ENCODE measurements at regions not wholly inside any gene's neighbourhood (a gene's known extent, or its start where the extent isn't known, plus 50 kb on each side); places are given as distances from the start of the nearest gene placed in this dataset.

GRCh38 chr16:85524630-85525419 is 88.3 kb upstream of the GSE1 start (continued):
- TF ChIP-seq, protein P1, sequence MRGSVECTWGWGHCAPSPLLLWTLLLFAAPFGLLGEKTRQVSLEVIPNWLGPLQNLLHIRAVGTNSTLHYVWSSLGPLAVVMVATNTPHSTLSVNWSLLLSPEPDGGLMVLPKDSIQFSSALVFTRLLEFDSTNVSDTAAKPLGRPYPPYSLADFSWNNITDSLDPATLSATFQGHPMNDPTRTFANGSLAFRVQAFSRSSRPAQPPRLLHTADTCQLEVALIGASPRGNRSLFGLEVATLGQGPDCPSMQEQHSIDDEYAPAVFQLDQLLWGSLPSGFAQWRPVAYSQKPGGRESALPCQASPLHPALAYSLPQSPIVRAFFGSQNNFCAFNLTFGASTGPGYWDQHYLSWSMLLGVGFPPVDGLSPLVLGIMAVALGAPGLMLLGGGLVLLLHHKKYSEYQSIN (CRISPR knock-in tag; IDR thresholded peaks at IDR 0.05; ENCODE audit: borderline replicate concordance) = no peak
- TF ChIP-seq TAF1 (CRISPR knock-in tag; IDR thresholded peaks at IDR 0.05) = peak; percentile 45
- TF ChIP-seq, protein P2, sequence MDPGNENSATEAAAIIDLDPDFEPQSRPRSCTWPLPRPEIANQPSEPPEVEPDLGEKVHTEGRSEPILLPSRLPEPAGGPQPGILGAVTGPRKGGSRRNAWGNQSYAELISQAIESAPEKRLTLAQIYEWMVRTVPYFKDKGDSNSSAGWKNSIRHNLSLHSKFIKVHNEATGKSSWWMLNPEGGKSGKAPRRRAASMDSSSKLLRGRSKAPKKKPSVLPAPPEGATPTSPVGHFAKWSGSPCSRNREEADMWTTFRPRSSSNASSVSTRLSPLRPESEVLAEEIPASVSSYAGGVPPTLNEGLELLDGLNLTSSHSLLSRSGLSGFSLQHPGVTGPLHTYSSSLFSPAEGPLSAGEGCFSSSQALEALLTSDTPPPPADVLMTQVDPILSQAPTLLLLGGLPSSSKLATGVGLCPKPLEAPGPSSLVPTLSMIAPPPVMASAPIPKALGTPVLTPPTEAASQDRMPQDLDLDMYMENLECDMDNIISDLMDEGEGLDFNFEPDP (CRISPR knock-in tag; conservative IDR thresholded peaks at IDR 0.05) = 0 out of 2 replicates have a peak, but pooled peaks have one; percentile 83
- TF ChIP-seq, protein P3, sequence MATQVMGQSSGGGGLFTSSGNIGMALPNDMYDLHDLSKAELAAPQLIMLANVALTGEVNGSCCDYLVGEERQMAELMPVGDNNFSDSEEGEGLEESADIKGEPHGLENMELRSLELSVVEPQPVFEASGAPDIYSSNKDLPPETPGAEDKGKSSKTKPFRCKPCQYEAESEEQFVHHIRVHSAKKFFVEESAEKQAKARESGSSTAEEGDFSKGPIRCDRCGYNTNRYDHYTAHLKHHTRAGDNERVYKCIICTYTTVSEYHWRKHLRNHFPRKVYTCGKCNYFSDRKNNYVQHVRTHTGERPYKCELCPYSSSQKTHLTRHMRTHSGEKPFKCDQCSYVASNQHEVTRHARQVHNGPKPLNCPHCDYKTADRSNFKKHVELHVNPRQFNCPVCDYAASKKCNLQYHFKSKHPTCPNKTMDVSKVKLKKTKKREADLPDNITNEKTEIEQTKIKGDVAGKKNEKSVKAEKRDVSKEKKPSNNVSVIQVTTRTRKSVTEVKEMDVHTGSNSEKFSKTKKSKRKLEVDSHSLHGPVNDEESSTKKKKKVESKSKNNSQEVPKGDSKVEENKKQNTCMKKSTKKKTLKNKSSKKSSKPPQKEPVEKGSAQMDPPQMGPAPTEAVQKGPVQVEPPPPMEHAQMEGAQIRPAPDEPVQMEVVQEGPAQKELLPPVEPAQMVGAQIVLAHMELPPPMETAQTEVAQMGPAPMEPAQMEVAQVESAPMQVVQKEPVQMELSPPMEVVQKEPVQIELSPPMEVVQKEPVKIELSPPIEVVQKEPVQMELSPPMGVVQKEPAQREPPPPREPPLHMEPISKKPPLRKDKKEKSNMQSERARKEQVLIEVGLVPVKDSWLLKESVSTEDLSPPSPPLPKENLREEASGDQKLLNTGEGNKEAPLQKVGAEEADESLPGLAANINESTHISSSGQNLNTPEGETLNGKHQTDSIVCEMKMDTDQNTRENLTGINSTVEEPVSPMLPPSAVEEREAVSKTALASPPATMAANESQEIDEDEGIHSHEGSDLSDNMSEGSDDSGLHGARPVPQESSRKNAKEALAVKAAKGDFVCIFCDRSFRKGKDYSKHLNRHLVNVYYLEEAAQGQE (IDR thresholded peaks at IDR 0.05; ENCODE audit: borderline replicate concordance in 1 of 2, low read depth in 1 of 2, low read length in 2 of 2) = peak in 1 of 2 experiments; percentile 54; a peak in 2 of 4 replicates
- TF ChIP-seq ZSCAN31 (CRISPR knock-in tag; IDR thresholded peaks at IDR 0.05; ENCODE audit: low read depth) = peak; percentile 96; the same call in 1 of the 2 replicates
- no peak for TF ChIP-seq ZNF577 (CRISPR knock-in tag; IDR thresholded peaks at IDR 0.05; ENCODE audit: borderline replicate concordance, low read depth)
- peak; percentile 97 for TF ChIP-seq ZFP82 (CRISPR knock-in tag; IDR thresholded peaks at IDR 0.05; ENCODE audit: borderline replicate concordance)
- TF ChIP-seq HDAC2 (CRISPR knock-in tag; IDR thresholded peaks at IDR 0.05) = peak; percentile 98
- no peak for TF ChIP-seq PBX3 (CRISPR knock-in tag; IDR thresholded peaks at IDR 0.05; ENCODE audit: borderline replicate concordance)
- no peak for TF ChIP-seq ZFP62 (CRISPR knock-in tag; IDR thresholded peaks at IDR 0.05)
- TF ChIP-seq, protein P4, sequence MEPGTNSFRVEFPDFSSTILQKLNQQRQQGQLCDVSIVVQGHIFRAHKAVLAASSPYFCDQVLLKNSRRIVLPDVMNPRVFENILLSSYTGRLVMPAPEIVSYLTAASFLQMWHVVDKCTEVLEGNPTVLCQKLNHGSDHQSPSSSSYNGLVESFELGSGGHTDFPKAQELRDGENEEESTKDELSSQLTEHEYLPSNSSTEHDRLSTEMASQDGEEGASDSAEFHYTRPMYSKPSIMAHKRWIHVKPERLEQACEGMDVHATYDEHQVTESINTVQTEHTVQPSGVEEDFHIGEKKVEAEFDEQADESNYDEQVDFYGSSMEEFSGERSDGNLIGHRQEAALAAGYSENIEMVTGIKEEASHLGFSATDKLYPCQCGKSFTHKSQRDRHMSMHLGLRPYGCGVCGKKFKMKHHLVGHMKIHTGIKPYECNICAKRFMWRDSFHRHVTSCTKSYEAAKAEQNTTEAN (CRISPR knock-in tag; conservative IDR thresholded peaks at IDR 0.05) = 0 out of 2 replicates have a peak, but pooled peaks have one; percentile 79
- no peak for TF ChIP-seq CC2D1A (CRISPR knock-in tag; IDR thresholded peaks at IDR 0.05)
- TF ChIP-seq ZNF18 (CRISPR knock-in tag; IDR thresholded peaks at IDR 0.05; ENCODE audit: insufficient replicate concordance) = peak; percentile 65
- no peak for TF ChIP-seq ATM (IDR thresholded peaks at IDR 0.05; ENCODE audit: borderline replicate concordance)
